Natural killer cell (primary cell): ENCODE measurements at regions not wholly inside any gene's neighbourhood (a gene's known extent, or its start where the extent isn't known, plus 50 kb on each side); places are given as distances from the start of the nearest gene placed in this dataset.

Experiments
- ATAC-seq, 3 donors: fragments of 150-1000 bp in 2 of 3; fragments of 200-7000 bp in 1 of 3; cut with Tn5 transposase; 1 replicate in 1 of 3; 2 replicates in 2 of 3; pipeline ENCODE4 v1.10.0; 2021; ENCODE audit warnings: mild to moderate bottlenecking in 2 of 3, moderate library complexity in 2 of 3
- DNase-seq, 2 donors: peaks; one replicate each; pipeline versions ENCODE4 v3.0.0 to v3.0.0-alpha.2; 2013 to 2021; ENCODE audit warnings: mixed read lengths in 1 of 2
- H3K27ac ChIP-seq: one replicate; pipeline ENCODE4 v1.5.1; 2013; ENCODE audit warnings: mild to moderate bottlenecking, low read length
- H3K27me3 ChIP-seq: one replicate; pipeline ENCODE4 v1.6.1; 2013; ENCODE audit warnings: low read length; ENCODE audit not compliant: control insufficient read depth, insufficient read depth
- H3K36me3 ChIP-seq: one replicate; pipeline ENCODE4 v1.6.1; 2013; ENCODE audit warnings: low read length; ENCODE audit not compliant: control insufficient read depth, insufficient read depth
- H3K4me1 ChIP-seq: one replicate; pipeline ENCODE4 v1.6.1; 2013; ENCODE audit warnings: low read length; ENCODE audit not compliant: control insufficient read depth, insufficient read depth
- H3K4me3 ChIP-seq: one replicate; pipeline ENCODE4 v1.5.1; 2013; ENCODE audit warnings: low read length
- H3K9me3 ChIP-seq: one replicate; pipeline ENCODE4 v1.6.1; 2013; ENCODE audit warnings: low read length; ENCODE audit not compliant: control insufficient read depth, insufficient read depth
- H3K27ac Mint-ChIP-seq, 2 donors: one replicate each; pipeline ENCODE4 v1.8.0; 2022; ENCODE audit warnings: mild to moderate bottlenecking in 2 of 2, mixed read lengths in 2 of 2, moderate library complexity in 1 of 2
- H3K27me3 Mint-ChIP-seq, 2 donors: one replicate each; pipeline ENCODE4 v1.8.0; 2022; ENCODE audit warnings: low read depth in 2 of 2, mixed read lengths in 2 of 2
- H3K36me3 Mint-ChIP-seq: one replicate; pipeline ENCODE4 v1.8.0; 2022; ENCODE audit warnings: mixed read lengths
- H3K4me1 Mint-ChIP-seq, 2 donors: one replicate each; pipeline ENCODE4 v1.8.0; 2022; ENCODE audit warnings: mixed read lengths in 2 of 2
- H3K4me3 Mint-ChIP-seq: one replicate; pipeline ENCODE4 v1.8.0; 2022; ENCODE audit warnings: mild to moderate bottlenecking, moderate library complexity, mixed read lengths
- H3K9me3 Mint-ChIP-seq, 2 donors: one replicate each; pipeline ENCODE4 v1.8.0; 2022; ENCODE audit warnings: mixed read lengths in 2 of 2
- WGBS: methylation state at CpG from one replicate; pipeline ENCODE4 v1.1.7; 2013; ENCODE audit warnings: missing lambda C conversion rate; ENCODE audit not compliant: insufficient coverage; 5-methylcytosine and 5-hydroxymethylcytosine counted together
- intact Hi-C: fragments of 100-400 bp; cut with micrococcal nuclease; formaldehyde crosslinking; loops from one replicate; pipeline ENCODE4 v1.14.2; 2022
- TF ChIP-seq, protein P1 (sequence below): fragments of 200-600 bp; IDR thresholded peaks from one replicate; pipeline ENCODE4 v1.8.0; 2022; ENCODE audit warnings: antibody characterized with exemption

- Mint-ChIP-seq H3K27ac (no peak overlapping the region), H3K4me1 (no peaks in the 10 kb centered on the region), H3K4me3 (no peak overlapping the region), H3K9me3 (peaks cover 4 to 9% of the 10 kb centered on the region in 2 donors), H3K27me3 (no peaks in the 10 kb centered on the region), H3K36me3 (no peaks in the 10 kb centered on the region)
- intact Hi-C loops = loop anchor here (10.0 kb wide), 1 partner anchor 52 kb away; no protein-coding TSS in a partner anchor
- Histone ChIP-seq H3K27ac (no peak overlapping the region), H3K36me3 (no peaks in the 10 kb centered on the region), H3K27me3 (no peaks in the 10 kb centered on the region), H3K4me3 (no peak overlapping the region), H3K4me1 (no peaks in the 10 kb centered on the region), H3K9me3 (no peaks in the 10 kb centered on the region)
- no peak for ATAC-seq
- TF ChIP-seq, protein P1, sequence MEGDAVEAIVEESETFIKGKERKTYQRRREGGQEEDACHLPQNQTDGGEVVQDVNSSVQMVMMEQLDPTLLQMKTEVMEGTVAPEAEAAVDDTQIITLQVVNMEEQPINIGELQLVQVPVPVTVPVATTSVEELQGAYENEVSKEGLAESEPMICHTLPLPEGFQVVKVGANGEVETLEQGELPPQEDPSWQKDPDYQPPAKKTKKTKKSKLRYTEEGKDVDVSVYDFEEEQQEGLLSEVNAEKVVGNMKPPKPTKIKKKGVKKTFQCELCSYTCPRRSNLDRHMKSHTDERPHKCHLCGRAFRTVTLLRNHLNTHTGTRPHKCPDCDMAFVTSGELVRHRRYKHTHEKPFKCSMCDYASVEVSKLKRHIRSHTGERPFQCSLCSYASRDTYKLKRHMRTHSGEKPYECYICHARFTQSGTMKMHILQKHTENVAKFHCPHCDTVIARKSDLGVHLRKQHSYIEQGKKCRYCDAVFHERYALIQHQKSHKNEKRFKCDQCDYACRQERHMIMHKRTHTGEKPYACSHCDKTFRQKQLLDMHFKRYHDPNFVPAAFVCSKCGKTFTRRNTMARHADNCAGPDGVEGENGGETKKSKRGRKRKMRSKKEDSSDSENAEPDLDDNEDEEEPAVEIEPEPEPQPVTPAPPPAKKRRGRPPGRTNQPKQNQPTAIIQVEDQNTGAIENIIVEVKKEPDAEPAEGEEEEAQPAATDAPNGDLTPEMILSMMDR = no peak
- no peak for DNase-seq
Observed at GRCh38 chr18:42477267-42477666, 522.2 kb downstream of the PIK3C3 start.

DNA sequence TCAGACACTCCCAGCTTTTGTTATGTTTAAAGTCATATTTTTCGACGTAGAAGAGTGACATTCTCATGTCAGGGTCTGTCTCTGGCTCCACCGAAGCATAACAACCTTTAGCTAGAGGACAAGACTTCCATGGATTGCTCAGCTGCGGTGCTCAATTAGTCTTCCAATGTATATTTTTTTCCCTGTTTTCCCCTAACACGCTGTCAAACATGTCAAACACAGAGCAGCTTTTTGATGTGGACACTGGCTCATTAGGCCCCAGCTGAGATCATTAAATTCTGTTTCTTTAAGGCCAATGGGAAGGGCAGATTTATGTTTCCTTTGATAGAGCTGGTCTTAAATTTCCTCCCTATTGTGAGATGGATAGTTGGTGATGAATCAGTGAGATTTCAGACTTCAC lies 525.4 kb downstream of the PIK3C3 start:
- H3K4me3 Mint-ChIP-seq = no peak overlapping the region
- intact Hi-C loops = no loop called here
- no peaks in the 10 kb centered on the region for H3K36me3 Mint-ChIP-seq
- H3K9me3 Mint-ChIP-seq = peaks cover 11 to 15% of the 10 kb centered on the region in 2 donors
- TF ChIP-seq, protein P1 = no peak
- Histone ChIP-seq H3K9me3 (no peaks in the 10 kb centered on the region), H3K27me3 (no peaks in the 10 kb centered on the region), H3K4me3 (no peak overlapping the region), H3K4me1 (no peaks in the 10 kb centered on the region), H3K36me3 (no peaks in the 10 kb centered on the region), H3K27ac (no peak overlapping the region)
- no peak overlapping the region for H3K27ac Mint-ChIP-seq
- H3K4me1 Mint-ChIP-seq = no peaks in the 10 kb centered on the region
- 92% methylated on average over 5 of the region's 5 CpGs for WGBS
- ATAC-seq (no peak), DNase-seq (no peak)
- H3K27me3 Mint-ChIP-seq = no peaks in the 10 kb centered on the region

DNA sequence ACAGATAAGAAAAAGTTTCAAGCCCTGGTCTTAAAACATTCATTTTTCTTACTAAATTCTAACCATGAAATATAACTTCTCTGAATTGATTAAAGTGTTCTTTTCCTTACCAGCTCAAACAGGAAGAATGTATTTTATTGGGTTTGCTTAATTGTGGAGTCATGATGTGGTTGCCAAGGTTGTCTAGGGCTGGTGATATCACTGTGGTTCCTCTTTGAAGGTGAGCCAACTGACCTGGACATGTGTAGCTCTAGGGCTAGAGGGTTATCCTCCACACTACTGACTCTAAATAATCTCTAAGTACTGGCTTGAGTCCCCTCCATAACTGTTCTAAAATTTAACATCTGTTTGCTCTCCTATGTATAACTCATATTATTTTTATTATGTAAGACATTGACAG lies 529.6 kb downstream of the PIK3C3 start:
- Mint-ChIP-seq H3K9me3 (peaks cover 15 to 17% of the 10 kb centered on the region in 2 donors), H3K27me3 (no peaks in the 10 kb centered on the region)

GRCh38 chr18:42486271-42486670 lies 531.2 kb downstream of the PIK3C3 start:
- 67% methylated on average over 1 of the region's 2 CpGs for WGBS
- H3K27ac Mint-ChIP-seq = no peak overlapping the region
- H3K36me3 ChIP-seq = no peaks in the 10 kb centered on the region
- H3K27me3 ChIP-seq = no peaks in the 10 kb centered on the region
- TF ChIP-seq, protein P1 = no peak
- no peak for DNase-seq
- peaks cover 14 to 16% of the 10 kb centered on the region in 2 donors for H3K9me3 Mint-ChIP-seq
- no peak overlapping the region for H3K27ac ChIP-seq
- peaks cover 2% of the 10 kb centered on the region for H3K9me3 ChIP-seq
- no peaks in the 10 kb centered on the region for H3K36me3 Mint-ChIP-seq
- H3K4me3 Mint-ChIP-seq = no peak overlapping the region
- no peak for ATAC-seq
- intact Hi-C loops = no loop called here
- H3K4me1 ChIP-seq = no peaks in the 10 kb centered on the region
- H3K27me3 Mint-ChIP-seq = no peaks in the 10 kb centered on the region
- H3K4me1 Mint-ChIP-seq = no peaks in the 10 kb centered on the region
- no peak overlapping the region for H3K4me3 ChIP-seq

More for the DNA sequence above, 529.6 kb downstream of the PIK3C3 start:
- ATAC-seq (no peak), DNase-seq (no peak)
- intact Hi-C loops = no loop called here
- H3K4me1 Mint-ChIP-seq = no peaks in the 10 kb centered on the region
- Histone ChIP-seq H3K27ac (no peak overlapping the region), H3K9me3 (peaks cover 2% of the 10 kb centered on the region), H3K27me3 (no peaks in the 10 kb centered on the region), H3K4me1 (no peaks in the 10 kb centered on the region), H3K4me3 (no peak overlapping the region), H3K36me3 (no peaks in the 10 kb centered on the region)
- no peak overlapping the region for H3K4me3 Mint-ChIP-seq
- TF ChIP-seq, protein P1 = no peak
- no peak overlapping the region for H3K27ac Mint-ChIP-seq
- H3K36me3 Mint-ChIP-seq = no peaks in the 10 kb centered on the region
